Colonic mucosa (tissue), 4 donors: ENCODE measurements at regions not wholly inside any gene's neighbourhood (a gene's known extent, or its start where the extent isn't known, plus 50 kb on each side); places are given as distances from the start of the nearest gene placed in this dataset.

ENCODE experiments used
- DNase-seq: peaks from one replicate; pipeline ENCODE4 v3.0.0-alpha.2; 2020
- H3K27ac ChIP-seq: fragments of 200-600 bp; one replicate; pipeline ENCODE4 v1.8.0; 2021
- H3K27me3 ChIP-seq: fragments of 200-600 bp; one replicate; pipeline ENCODE4 v1.8.0; 2021
- H3K36me3 ChIP-seq: fragments of 200-600 bp; one replicate; pipeline ENCODE4 v1.8.0; 2021
- H3K4me1 ChIP-seq: fragments of 200-600 bp; one replicate; pipeline ENCODE4 v1.8.0; 2021; ENCODE audit warnings: mild to moderate bottlenecking
- H3K4me3 ChIP-seq: fragments of 200-600 bp; one replicate; pipeline ENCODE4 v1.8.0; 2021
- H3K9ac ChIP-seq, 2 donors: one replicate each; pipeline ENCODE4 v1.7.0; 2013; ENCODE audit warnings: control low read depth in 2 of 2, low read depth in 2 of 2, low read length in 2 of 2
- H3K9me3 ChIP-seq: fragments of 200-600 bp; one replicate; pipeline ENCODE4 v1.8.0; 2021
- CTCF ChIP-seq: fragments of 200-600 bp; IDR thresholded peaks from one replicate; pipeline ENCODE4 v1.8.0; 2022; ENCODE audit warnings: antibody characterized with exemption, mild to moderate bottlenecking
- intact Hi-C: fragments of 100-400 bp; cut with DNase I; formaldehyde crosslinking; loops from one replicate; pipeline ENCODE4 v1.14.1; 2022
- donor health status: healthy.
- donor health status: DM: no; HTN: no; CAD: no.
- donor health status: DM: no; HTN: no; CAD: no.

GRCh38 chr12:115394496-115395220, 710.7 kb upstream of the TBX3 start:
- Histone ChIP-seq H3K9me3 (no peaks in the 10 kb centered on the region), H3K36me3 (no peaks in the 10 kb centered on the region), H3K9ac (no peak overlapping the region), H3K27ac (no peak overlapping the region), H3K4me3 (no peak overlapping the region), H3K4me1 (no peaks in the 10 kb centered on the region), H3K27me3 (no peaks in the 10 kb centered on the region)
- intact Hi-C loops: no loop called here
- TF ChIP-seq CTCF: no peak
- DNase-seq: no peak

GRCh38 chr12:115388139-115388538, 704.2 kb upstream of the TBX3 start:
- no peak overlapping the region for H3K4me3 ChIP-seq
- intact Hi-C loops: no loop called here

GRCh38 chr12:115387467-115387901, 703.5 kb upstream of the TBX3 start:
- Histone ChIP-seq H3K9ac (no peak overlapping the region), H3K4me3 (no peak overlapping the region), H3K27ac (no peak overlapping the region), H3K36me3 (no peaks in the 10 kb centered on the region), H3K27me3 (no peaks in the 10 kb centered on the region), H3K9me3 (no peaks in the 10 kb centered on the region), H3K4me1 (no peaks in the 10 kb centered on the region)
- DNase-seq: no peak
- TF ChIP-seq CTCF: no peak
- intact Hi-C loops: no loop called here

More at GRCh38 chr12:115388139-115388538, 704.2 kb upstream of the TBX3 start:
- H3K27me3 ChIP-seq: no peaks in the 10 kb centered on the region
- DNase-seq: no peak
- no peaks in the 10 kb centered on the region for H3K9me3 ChIP-seq
- H3K27ac ChIP-seq: no peak overlapping the region
- no peak for TF ChIP-seq CTCF
- H3K4me1 ChIP-seq: no peaks in the 10 kb centered on the region
- no peaks in the 10 kb centered on the region for H3K36me3 ChIP-seq
- no peak overlapping the region for H3K9ac ChIP-seq

- Histone ChIP-seq H3K9ac (no peak overlapping the region), H3K4me3 (no peak overlapping the region), H3K27ac (no peak overlapping the region), H3K9me3 (no peaks in the 10 kb centered on the region), H3K4me1 (no peaks in the 10 kb centered on the region), H3K36me3 (no peaks in the 10 kb centered on the region), H3K27me3 (no peaks in the 10 kb centered on the region)
- no peak for TF ChIP-seq CTCF
- intact Hi-C loops: no loop called here
- no peak for DNase-seq
Measured at GRCh38 chr12:115386946-115387345, 703.0 kb upstream of the TBX3 start.

GRCh38 chr12:115385141-115385540, 701.2 kb upstream of the TBX3 start:
- intact Hi-C loops: no loop called here

More at GRCh38 chr12:115385141-115385540, 701.2 kb upstream of the TBX3 start:
- no peaks in the 10 kb centered on the region for H3K4me1 ChIP-seq
- H3K27me3 ChIP-seq: no peaks in the 10 kb centered on the region
- H3K9ac ChIP-seq: no peak overlapping the region
- H3K9me3 ChIP-seq: no peaks in the 10 kb centered on the region
- H3K36me3 ChIP-seq: no peaks in the 10 kb centered on the region
- TF ChIP-seq CTCF: no peak
- no peak overlapping the region for H3K27ac ChIP-seq
- H3K4me3 ChIP-seq: no peak overlapping the region
- DNase-seq: no peak
